OCI-LY3 (cell line): ENCODE measurements at regions not wholly inside any gene's neighbourhood (a gene's known extent, or its start where the extent isn't known, plus 50 kb on each side); places are given as distances from the start of the nearest gene placed in this dataset.

ENCODE experiments used
- H2AFZ ChIP-seq: fragments of 200-600, 300-600 bp; shearing (Covaris generic); 2 replicates; pipeline ENCODE4 v1.6.0; 2014; ENCODE audit warnings: antibody characterized with exemption, low read depth, low read length
- H3K27ac ChIP-seq: fragments of 200-600, 300-600 bp; sonication (generic); 2 replicates; pipeline ENCODE4 v1.5.1; 2014; ENCODE audit warnings: mild to moderate bottlenecking, low read length, moderate library complexity, mixed read lengths
- H3K27me3 ChIP-seq: fragments of 200-600, 300-600 bp; sonication (generic); 2 replicates; pipeline ENCODE4 v1.6.1; 2014; ENCODE audit warnings: low read depth, low read length, mixed read lengths
- H3K36me3 ChIP-seq: fragments of 200-600, 300-600 bp; sonication (generic); replicated peaks from 2 replicates; pipeline ENCODE3; 2014; ENCODE audit warnings: low read depth, low read length, mixed read lengths
- H3K4me1 ChIP-seq: fragments of 300-600, 200-600 bp; sonication (generic); 2 replicates; pipeline ENCODE4 v1.6.1; 2014; ENCODE audit warnings: low read length, mixed read lengths
- H3K4me2 ChIP-seq: fragments of 200-600, 300-600 bp; sonication (generic); 2 replicates; pipeline ENCODE4 v1.6.1; 2014; ENCODE audit warnings: low read length, mixed read lengths
- H3K4me3 ChIP-seq: fragments of 300-600, 200-600 bp; sonication (generic); 2 replicates; pipeline ENCODE4 v1.5.1; 2014; ENCODE audit warnings: antibody characterized with exemption, mild to moderate bottlenecking, low read length, moderate library complexity
- H3K79me2 ChIP-seq: fragments of 300-600, 200-600 bp; shearing (Covaris generic); 2 replicates; pipeline ENCODE4 v1.6.1; 2014; ENCODE audit warnings: mild to moderate bottlenecking, low read length, mixed read lengths
- H3K9ac ChIP-seq: fragments of 300-600, 200-600 bp; shearing (Covaris generic); 2 replicates; pipeline ENCODE4 v1.6.0; 2014; ENCODE audit warnings: mild to moderate bottlenecking, low read length, moderate library complexity
- H3K9me3 ChIP-seq: fragments of 200-600, 300-600 bp; shearing (Covaris generic); 2 replicates; pipeline ENCODE4 v1.6.1; 2014; ENCODE audit warnings: low read length, mixed read lengths; ENCODE audit not compliant: insufficient read depth
- H4K20me1 ChIP-seq: fragments of 200-600, 300-600 bp; sonication (generic); 2 replicates; pipeline ENCODE4 v1.6.1; 2016; ENCODE audit warnings: low read length, mixed read lengths; ENCODE audit not compliant: insufficient read depth
- CTCF ChIP-seq: fragments of 200-600, 300-600 bp; sonication (generic); IDR thresholded peaks from 2 replicates; pipeline ENCODE4 v1.5.1; 2014; ENCODE audit warnings: antibody characterized with exemption, low read length, low read depth
- EZH2phosphoT487 ChIP-seq: fragments of 200-600 bp; shearing (Covaris generic); IDR thresholded peaks from 2 replicates; pipeline ENCODE4 v1.6.1; 2018; ENCODE audit warnings: antibody characterized with exemption, mixed run types, low read depth

GRCh38 chr2:226011716-226012450, 612.4 kb downstream of the NYAP2 start:
- no peak overlapping the region for H3K4me3 ChIP-seq
- no peak overlapping the region for H3K9ac ChIP-seq
- no peak overlapping the region for H3K27ac ChIP-seq
- H4K20me1 ChIP-seq: no peaks in the 10 kb centered on the region
- TF ChIP-seq CTCF (no peak), EZH2phosphoT487 (no peak)
- no peaks in the 10 kb centered on the region for H3K36me3 ChIP-seq
- H3K79me2 ChIP-seq: no peaks in the 10 kb centered on the region
- H2AFZ ChIP-seq: no peak overlapping the region
- H3K9me3 ChIP-seq: no peaks in the 10 kb centered on the region
- no peaks in the 10 kb centered on the region for H3K4me1 ChIP-seq
- no peaks in the 10 kb centered on the region for H3K27me3 ChIP-seq
- H3K4me2 ChIP-seq: no peak overlapping the region

- Histone ChIP-seq H3K79me2 (no peaks in the 10 kb centered on the region), H3K27me3 (no peaks in the 10 kb centered on the region), H4K20me1 (no peaks in the 10 kb centered on the region), H3K4me2 (no peak overlapping the region), H3K4me3 (no peak overlapping the region), H2AFZ (no peak overlapping the region), H3K9me3 (no peaks in the 10 kb centered on the region), H3K4me1 (no peaks in the 10 kb centered on the region), H3K36me3 (no peaks in the 10 kb centered on the region), H3K27ac (no peak overlapping the region), H3K9ac (no peak overlapping the region)
- TF ChIP-seq CTCF (no peak), EZH2phosphoT487 (no peak)
These were observed 602.9 kb downstream of the NYAP2 start for GRCh38 chr2:226002438-226002837.

GRCh38 chr2:226001716-226002115, 602.2 kb downstream of the NYAP2 start:
- no peaks in the 10 kb centered on the region for H3K36me3 ChIP-seq
- no peak overlapping the region for H2AFZ ChIP-seq
- no peak overlapping the region for H3K4me3 ChIP-seq
- H3K79me2 ChIP-seq: no peaks in the 10 kb centered on the region
- H3K27me3 ChIP-seq: no peaks in the 10 kb centered on the region
- H3K4me2 ChIP-seq: no peak overlapping the region
- H3K27ac ChIP-seq: no peak overlapping the region
- no peaks in the 10 kb centered on the region for H4K20me1 ChIP-seq
- no peaks in the 10 kb centered on the region; the same call in 1 of the 2 replicates for H3K4me1 ChIP-seq
- no peak overlapping the region for H3K9ac ChIP-seq
- H3K9me3 ChIP-seq: no peaks in the 10 kb centered on the region
- TF ChIP-seq CTCF (no peak), EZH2phosphoT487 (no peak)

- no peak overlapping the region for H2AFZ ChIP-seq
These were observed 600.2 kb downstream of the NYAP2 start for GRCh38 chr2:225999692-226000091.

More at GRCh38 chr2:225999692-226000091, 600.2 kb downstream of the NYAP2 start:
- no peaks in the 10 kb centered on the region for H3K27me3 ChIP-seq
- H4K20me1 ChIP-seq: no peaks in the 10 kb centered on the region
- no peak overlapping the region for H3K9ac ChIP-seq
- TF ChIP-seq CTCF (no peak), EZH2phosphoT487 (no peak)
- no peaks in the 10 kb centered on the region for H3K79me2 ChIP-seq
- no peak overlapping the region for H3K4me2 ChIP-seq
- H3K9me3 ChIP-seq: no peaks in the 10 kb centered on the region
- H3K4me1 ChIP-seq: peaks cover 14% of the 10 kb centered on the region
- H3K36me3 ChIP-seq: no peaks in the 10 kb centered on the region
- H3K4me3 ChIP-seq: no peak overlapping the region
- H3K27ac ChIP-seq: no peak overlapping the region
